Endothelial cell of umbilical vein (primary cell): ENCODE measurements at regions not wholly inside any gene's neighbourhood (a gene's known extent, or its start where the extent isn't known, plus 50 kb on each side); places are given as distances from the start of the nearest gene placed in this dataset.
"Not testable (repeated sequence)": the region's sequence is repeated elsewhere in the genome, so short reads cannot be mapped to it uniquely, and the experiment has no call there.

Experiments
- EZH2 ChIP-seq: IDR thresholded peaks from 2 replicates; pipeline ENCODE4 v1.6.1; 2012; ENCODE audit warnings: borderline replicate concordance, low read depth, mild to moderate bottlenecking, moderate library complexity, low read length, inconsistent platforms; ENCODE audit not compliant: severe bottlenecking
- FOS ChIP-seq: IDR thresholded peaks from 2 replicates; pipeline ENCODE4 v1.6.1; 2011; ENCODE audit warnings: mild to moderate bottlenecking, low read length, moderate library complexity, borderline replicate concordance; ENCODE audit not compliant: insufficient read depth
- GATA2 ChIP-seq: IDR thresholded peaks from 2 replicates; pipeline ENCODE4 v1.7.0; 2011; ENCODE audit warnings: low read depth, mild to moderate bottlenecking, moderate library complexity, mixed read lengths, low read length; ENCODE audit not compliant: insufficient read length, insufficient read depth
- JUN ChIP-seq: IDR thresholded peaks from 2 replicates; pipeline ENCODE4 v1.6.1; 2011; ENCODE audit warnings: borderline replicate concordance, low read depth; ENCODE audit not compliant: insufficient read length, insufficient read depth
- MYC ChIP-seq: IDR thresholded peaks from one replicate; pipeline ENCODE4 v1.6.1; 2011; ENCODE audit warnings: mild to moderate bottlenecking, low read depth, low read length
- POLR2A ChIP-seq: IDR thresholded peaks from 2 replicates; pipeline ENCODE4 v1.6.1; 2012; ENCODE audit warnings: low read depth, mild to moderate bottlenecking, control low read depth, low read length
- POLR2AphosphoS5 ChIP-seq: IDR thresholded peaks from 2 replicates; pipeline ENCODE4 v1.6.1; 2012; ENCODE audit warnings: low read depth, mild to moderate bottlenecking, control low read depth, low read length, moderate library complexity; ENCODE audit not compliant: insufficient read depth
- TF ChIP-seq, protein P1 (sequence below): IDR thresholded peaks from 2 replicates; pipeline ENCODE4 v1.6.1; 2011; ENCODE audit not compliant: insufficient read depth, insufficient read length
- TF ChIP-seq, protein P2 (sequence below), 2 donors: IDR thresholded peaks; 1 replicate in 1 of 2; 2 replicates in 1 of 2; pipeline ENCODE4 v1.5.1; 2011; ENCODE audit warnings: low read length in 2 of 2, mild to moderate bottlenecking in 2 of 2, moderate library complexity in 2 of 2, control low read depth in 1 of 2, inconsistent platforms in 1 of 2, low read depth in 1 of 2; ENCODE audit not compliant: insufficient read depth in 1 of 2; ENCODE audit errors: extremely low read depth in 1 of 2

DNA sequence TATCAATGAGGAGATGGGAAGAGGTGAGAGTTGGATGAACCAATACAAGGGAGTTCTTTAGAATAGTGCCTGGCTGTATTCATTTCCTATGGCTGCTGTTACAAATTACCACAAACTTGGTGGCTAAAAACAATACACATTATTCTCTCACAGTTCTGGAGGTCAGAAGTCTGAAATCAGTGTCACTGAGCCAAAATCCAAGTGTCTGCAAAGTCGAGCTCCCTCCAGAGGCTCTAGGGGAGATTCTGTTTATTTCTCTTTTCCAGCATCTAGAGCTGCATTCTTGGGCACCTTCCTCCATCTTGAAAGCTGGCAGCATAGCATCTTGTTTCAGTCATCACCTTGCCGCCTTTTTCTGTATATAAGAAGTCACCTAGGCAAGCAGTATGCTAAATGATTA, 55.7 kb upstream of the TERB2 start:
- TF ChIP-seq POLR2A, POLR2AphosphoS5, EZH2, GATA2, JUN, MYC, FOS: not testable (repeated sequence)
- TF ChIP-seq, protein P1, sequence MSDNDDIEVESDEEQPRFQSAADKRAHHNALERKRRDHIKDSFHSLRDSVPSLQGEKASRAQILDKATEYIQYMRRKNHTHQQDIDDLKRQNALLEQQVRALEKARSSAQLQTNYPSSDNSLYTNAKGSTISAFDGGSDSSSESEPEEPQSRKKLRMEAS: not testable (repeated sequence)
- TF ChIP-seq, protein P2, sequence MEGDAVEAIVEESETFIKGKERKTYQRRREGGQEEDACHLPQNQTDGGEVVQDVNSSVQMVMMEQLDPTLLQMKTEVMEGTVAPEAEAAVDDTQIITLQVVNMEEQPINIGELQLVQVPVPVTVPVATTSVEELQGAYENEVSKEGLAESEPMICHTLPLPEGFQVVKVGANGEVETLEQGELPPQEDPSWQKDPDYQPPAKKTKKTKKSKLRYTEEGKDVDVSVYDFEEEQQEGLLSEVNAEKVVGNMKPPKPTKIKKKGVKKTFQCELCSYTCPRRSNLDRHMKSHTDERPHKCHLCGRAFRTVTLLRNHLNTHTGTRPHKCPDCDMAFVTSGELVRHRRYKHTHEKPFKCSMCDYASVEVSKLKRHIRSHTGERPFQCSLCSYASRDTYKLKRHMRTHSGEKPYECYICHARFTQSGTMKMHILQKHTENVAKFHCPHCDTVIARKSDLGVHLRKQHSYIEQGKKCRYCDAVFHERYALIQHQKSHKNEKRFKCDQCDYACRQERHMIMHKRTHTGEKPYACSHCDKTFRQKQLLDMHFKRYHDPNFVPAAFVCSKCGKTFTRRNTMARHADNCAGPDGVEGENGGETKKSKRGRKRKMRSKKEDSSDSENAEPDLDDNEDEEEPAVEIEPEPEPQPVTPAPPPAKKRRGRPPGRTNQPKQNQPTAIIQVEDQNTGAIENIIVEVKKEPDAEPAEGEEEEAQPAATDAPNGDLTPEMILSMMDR (IDR thresholded peaks at IDR 0.05; ENCODE audit: extremely low read depth in 1 of 2, insufficient read depth in 1 of 2, low read depth in 1 of 2, low read length in 2 of 2): not testable (repeated sequence)
